HL-60 (cell line): ENCODE measurements at regions not wholly inside any gene's neighbourhood (a gene's known extent, or its start where the extent isn't known, plus 50 kb on each side); places are given as distances from the start of the nearest gene placed in this dataset.
"Not testable (repeated sequence)": the region's sequence is repeated elsewhere in the genome, so short reads cannot be mapped to it uniquely, and the experiment has no call there.

ENCODE experiments used
- DNase-seq, 2 experiments: peaks; one replicate each; pipeline ENCODE4 v3.0.0-alpha.2; 2010 to 2020; ENCODE audit warnings: low read depth in 1 of 2, low spot score in 1 of 2
- H3K27ac ChIP-seq: fragments of 250-450 bp; sonication (Bioruptor Pico); replicated peaks from 2 replicates; pipeline ENCODE4 v1.5.1; 2020; ENCODE audit warnings: mild to moderate bottlenecking, moderate library complexity
- H3K27me3 ChIP-seq: fragments of 250-450 bp; sonication (Bioruptor Pico); 2 replicates; pipeline ENCODE4 v1.5.1; 2021; ENCODE audit warnings: mild to moderate bottlenecking, moderate library complexity; ENCODE audit not compliant: insufficient read depth, poor library complexity, severe bottlenecking
- H3K4me3 ChIP-seq: replicated peaks from 2 replicates; pipeline ENCODE4 v1.5.1; 2011; ENCODE audit warnings: mild to moderate bottlenecking, control low read depth, low read length; ENCODE audit not compliant: insufficient read depth
- CTCF ChIP-seq: IDR thresholded peaks from one replicate; pipeline ENCODE4 v1.5.1; 2011; ENCODE audit warnings: low read length, control low read depth, inconsistent platforms; ENCODE audit not compliant: insufficient read depth
- GABPA ChIP-seq: IDR thresholded peaks from 2 replicates; pipeline ENCODE4 v1.6.1; 2012; ENCODE audit warnings: low read depth
- POLR2AphosphoS5 ChIP-seq: IDR thresholded peaks from 2 replicates; pipeline ENCODE4 v1.6.1; 2012; ENCODE audit warnings: low read depth
- SPI1 ChIP-seq: IDR thresholded peaks from 2 replicates; pipeline ENCODE4 v1.6.1; 2012; ENCODE audit warnings: low read depth, mild to moderate bottlenecking, borderline replicate concordance
- TF ChIP-seq, protein P1 (sequence below): IDR thresholded peaks from 2 replicates; pipeline ENCODE4 v1.6.1; 2012; ENCODE audit warnings: low read depth; ENCODE audit not compliant: insufficient replicate concordance

- Histone ChIP-seq H3K27me3 (no peaks in the 10 kb centered on the region), H3K27ac (no peak overlapping the region), H3K4me3 (no peak overlapping the region)
- TF ChIP-seq SPI1 (no peak), GABPA (no peak), POLR2AphosphoS5 (no peak), CTCF (no peak)
- TF ChIP-seq, protein P1, sequence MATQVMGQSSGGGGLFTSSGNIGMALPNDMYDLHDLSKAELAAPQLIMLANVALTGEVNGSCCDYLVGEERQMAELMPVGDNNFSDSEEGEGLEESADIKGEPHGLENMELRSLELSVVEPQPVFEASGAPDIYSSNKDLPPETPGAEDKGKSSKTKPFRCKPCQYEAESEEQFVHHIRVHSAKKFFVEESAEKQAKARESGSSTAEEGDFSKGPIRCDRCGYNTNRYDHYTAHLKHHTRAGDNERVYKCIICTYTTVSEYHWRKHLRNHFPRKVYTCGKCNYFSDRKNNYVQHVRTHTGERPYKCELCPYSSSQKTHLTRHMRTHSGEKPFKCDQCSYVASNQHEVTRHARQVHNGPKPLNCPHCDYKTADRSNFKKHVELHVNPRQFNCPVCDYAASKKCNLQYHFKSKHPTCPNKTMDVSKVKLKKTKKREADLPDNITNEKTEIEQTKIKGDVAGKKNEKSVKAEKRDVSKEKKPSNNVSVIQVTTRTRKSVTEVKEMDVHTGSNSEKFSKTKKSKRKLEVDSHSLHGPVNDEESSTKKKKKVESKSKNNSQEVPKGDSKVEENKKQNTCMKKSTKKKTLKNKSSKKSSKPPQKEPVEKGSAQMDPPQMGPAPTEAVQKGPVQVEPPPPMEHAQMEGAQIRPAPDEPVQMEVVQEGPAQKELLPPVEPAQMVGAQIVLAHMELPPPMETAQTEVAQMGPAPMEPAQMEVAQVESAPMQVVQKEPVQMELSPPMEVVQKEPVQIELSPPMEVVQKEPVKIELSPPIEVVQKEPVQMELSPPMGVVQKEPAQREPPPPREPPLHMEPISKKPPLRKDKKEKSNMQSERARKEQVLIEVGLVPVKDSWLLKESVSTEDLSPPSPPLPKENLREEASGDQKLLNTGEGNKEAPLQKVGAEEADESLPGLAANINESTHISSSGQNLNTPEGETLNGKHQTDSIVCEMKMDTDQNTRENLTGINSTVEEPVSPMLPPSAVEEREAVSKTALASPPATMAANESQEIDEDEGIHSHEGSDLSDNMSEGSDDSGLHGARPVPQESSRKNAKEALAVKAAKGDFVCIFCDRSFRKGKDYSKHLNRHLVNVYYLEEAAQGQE, result no peak
- DNase-seq, result no peak
Observed at GRCh38 chr1:208985231-208985630, 598.3 kb upstream of the CAMK1G start.

DNA sequence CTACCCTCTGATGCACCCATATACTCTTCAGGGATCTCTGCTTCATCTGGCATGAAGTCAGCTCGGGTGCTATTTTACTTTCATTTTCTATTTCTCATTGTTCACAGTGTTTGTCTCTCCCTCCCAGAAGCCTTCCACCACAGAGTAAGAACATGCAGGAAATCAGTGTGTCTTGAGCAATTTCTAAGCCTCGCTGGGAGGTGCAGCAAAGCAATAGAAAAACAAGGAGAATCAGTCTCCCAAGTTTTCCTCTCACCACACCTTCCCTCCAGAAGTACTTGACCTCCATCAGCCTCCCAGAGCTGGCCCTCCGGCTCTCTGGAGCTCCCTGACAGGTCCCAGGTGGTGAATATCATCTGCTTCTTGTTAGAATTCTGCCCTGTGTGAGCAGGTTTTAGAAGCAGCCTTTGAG, 594.7 kb upstream of the CAMK1G start:
- Histone ChIP-seq H3K4me3 (peak overlapping the region; percentile 12), H3K27ac (no peak overlapping the region), H3K27me3 (no peaks in the 10 kb centered on the region)
- TF ChIP-seq GABPA (no peak), POLR2AphosphoS5 (no peak), CTCF (no peak), SPI1 (no peak)
- TF ChIP-seq, protein P1, result no peak
- peak in 1 of 2 experiments; percentile 18 for DNase-seq

DNA sequence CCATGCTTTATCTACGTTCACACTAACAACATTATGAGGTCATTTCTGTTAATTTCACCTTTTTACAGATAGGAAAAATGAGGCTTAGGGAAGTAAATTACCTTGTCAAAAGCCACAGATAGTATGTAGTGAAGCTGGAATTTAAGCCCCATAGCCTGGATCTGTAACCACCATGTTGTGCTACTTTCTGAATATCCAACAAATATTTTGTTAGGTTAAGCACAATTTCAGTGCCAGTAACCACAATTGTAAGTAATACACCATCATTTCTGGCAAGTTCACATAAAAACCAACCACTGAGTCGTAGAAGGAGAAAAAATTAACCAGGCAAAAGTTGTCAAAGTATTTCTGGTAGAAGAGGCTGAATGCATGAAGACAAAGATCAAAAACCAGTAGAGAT, 593.1 kb upstream of the CAMK1G start:
- DNase-seq, result no peak
- Histone ChIP-seq H3K27ac (no peak overlapping the region), H3K27me3 (no peaks in the 10 kb centered on the region), H3K4me3 (no peak overlapping the region)
- no peak for TF ChIP-seq CTCF
- TF ChIP-seq SPI1, result no peak
- TF ChIP-seq GABPA, result no peak
- TF ChIP-seq, protein P1, result no peak
- no peak for TF ChIP-seq POLR2AphosphoS5

DNA sequence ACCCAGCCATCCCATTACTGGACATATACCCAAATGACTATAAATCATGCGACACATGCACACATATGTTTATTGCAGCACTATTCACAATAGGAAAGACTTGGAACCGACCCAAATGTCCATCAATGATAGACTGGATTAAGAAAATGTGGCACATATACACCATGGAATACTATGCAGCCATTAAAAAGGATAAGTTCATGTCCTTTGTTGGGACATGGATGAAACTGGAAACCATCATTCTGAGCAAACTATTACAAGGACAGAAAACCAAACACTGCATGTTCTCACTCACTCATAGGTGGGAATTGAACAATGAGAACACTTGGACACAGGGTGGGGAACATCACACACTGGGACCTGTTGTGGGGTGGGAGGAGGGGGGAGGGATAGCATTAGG, 586.5 kb upstream of the CAMK1G start:
- not testable (repeated sequence) for H3K4me3 ChIP-seq, H3K27ac ChIP-seq, H3K27me3 ChIP-seq, DNase-seq
